IMR-90 (cell line): ENCODE measurements at regions not wholly inside any gene's neighbourhood (a gene's known extent, or its start where the extent isn't known, plus 50 kb on each side); places are given as distances from the start of the nearest gene placed in this dataset.

Experiments used
- ATAC-seq: fragments of 200-7000 bp; cut with Tn5 transposase; 2 replicates; pipeline ENCODE4 v1.9.1; 2020; ENCODE audit warnings: low read depth, mild to moderate bottlenecking, moderate library complexity
- BruUV-seq: library from RNA; stranded (reverse); fragments of 400-500 nt; replicated peaks from 2 replicates; lab custom pipeline; 2021; lab: Mats Ljungman, UMichigan
- CTCF ChIA-PET: fragments of 300-600 bp; formaldehyde crosslinking; extraction: SDS; loops from one replicate; lab custom pipeline; 2021; ENCODE audit warnings: antibody characterized with exemption; lab: Yijun Ruan, JAX
- POLR2A ChIA-PET: fragments of 300-600 bp; sonication (Branson Sonifier 250); formaldehyde crosslinking; loops from one replicate; lab custom pipeline; 2022; ENCODE audit warnings: antibody characterized with exemption; ENCODE audit not compliant: unreplicated experiment; lab: Charles Lee
- DNase-seq: peaks from one replicate; pipeline ENCODE4 v3.0.0; 2013
- H2AFZ ChIP-seq: replicated peaks from 2 replicates; pipeline ENCODE3; 2013; ENCODE audit warnings: low read length, mild to moderate bottlenecking; ENCODE audit not compliant: poor library complexity
- H2AK5ac ChIP-seq: 2 replicates; pipeline ENCODE4 v1.6.1; 2013; ENCODE audit warnings: low read depth, low read length, inconsistent platforms
- H2AK9ac ChIP-seq: replicated peaks from 2 replicates; pipeline ENCODE3; 2013; ENCODE audit warnings: mild to moderate bottlenecking, low read depth, low read length, moderate library complexity; ENCODE audit not compliant: poor library complexity
- H2BK120ac ChIP-seq: 2 replicates; pipeline ENCODE4 v1.6.1; 2013; ENCODE audit warnings: low read depth, low read length, inconsistent platforms
- H2BK15ac ChIP-seq: 3 replicates; pipeline ENCODE4 v1.6.1; 2013; ENCODE audit warnings: low read depth, low read length, inconsistent platforms
- H2BK20ac ChIP-seq: 2 replicates; pipeline ENCODE4 v1.6.1; 2013; ENCODE audit warnings: low read depth, mild to moderate bottlenecking, inconsistent platforms, low read length, moderate library complexity
- H2BK5ac ChIP-seq: 2 replicates; pipeline ENCODE4 v1.6.1; 2013; ENCODE audit warnings: mild to moderate bottlenecking, low read depth, low read length, inconsistent platforms; ENCODE audit not compliant: poor library complexity, severe bottlenecking
- H3K14ac ChIP-seq: replicated peaks from 2 replicates; pipeline ENCODE4 v1.6.1; 2013; ENCODE audit warnings: low read depth, low read length, inconsistent platforms
- H3K18ac ChIP-seq: 2 replicates; pipeline ENCODE4 v1.6.1; 2013; ENCODE audit warnings: low read depth, low read length, control low read depth
- H3K23ac ChIP-seq: 2 replicates; pipeline ENCODE4 v1.6.1; 2013; ENCODE audit warnings: low read depth, low read length, inconsistent platforms
- H3K27ac ChIP-seq: 2 replicates; pipeline ENCODE4 v1.5.1; 2013; ENCODE audit warnings: mild to moderate bottlenecking, control low read depth, low read length; ENCODE audit not compliant: insufficient read depth
- H3K27me3 ChIP-seq: 2 replicates; pipeline ENCODE4 v1.6.1; 2013; ENCODE audit warnings: low read length; ENCODE audit not compliant: control insufficient read depth, insufficient read depth
- H3K36me3 ChIP-seq: 2 replicates; pipeline ENCODE4 v1.6.1; 2013; ENCODE audit warnings: low read length, mixed read lengths; ENCODE audit not compliant: control insufficient read depth, insufficient read depth
- H3K4ac ChIP-seq: 2 replicates; pipeline ENCODE4 v1.6.1; 2013; ENCODE audit warnings: low read depth, low read length, inconsistent platforms
- H3K4me1 ChIP-seq: 2 replicates; pipeline ENCODE4 v1.6.1; 2013; ENCODE audit warnings: low read length, mixed read lengths; ENCODE audit not compliant: control insufficient read depth, insufficient read depth
- H3K4me2 ChIP-seq: 2 replicates; pipeline ENCODE4 v1.6.1; 2013; ENCODE audit warnings: low read depth, mild to moderate bottlenecking, control low read depth, low read length, moderate library complexity
- H3K4me3 ChIP-seq: 2 replicates; pipeline ENCODE4 v1.5.1; 2013; ENCODE audit warnings: low read depth, mild to moderate bottlenecking, control low read depth, low read length, moderate library complexity; ENCODE audit not compliant: insufficient read depth
- H3K56ac ChIP-seq: 2 replicates; pipeline ENCODE4 v1.6.1; 2013; ENCODE audit warnings: low read length, inconsistent platforms; ENCODE audit not compliant: insufficient read depth; ENCODE audit errors: extremely low read depth
- H3K79me1 ChIP-seq, 2 experiments: 2 replicates each; pipeline ENCODE4 v1.6.1; 2013; ENCODE audit warnings: low read length in 2 of 2, inconsistent platforms in 1 of 2, low read depth in 1 of 2
- H3K9ac ChIP-seq: 2 replicates; pipeline ENCODE4 v1.6.1; 2013; ENCODE audit warnings: low read depth, low read length, control low read depth
- H3K9me1 ChIP-seq: 2 replicates; pipeline ENCODE4 v1.6.1; 2013; ENCODE audit warnings: low read length, inconsistent platforms; ENCODE audit not compliant: insufficient read depth
- H3K9me3 ChIP-seq: 2 replicates; pipeline ENCODE4 v1.6.1; 2013; ENCODE audit warnings: low read length; ENCODE audit not compliant: control insufficient read depth, insufficient read depth
- H4K20me1 ChIP-seq: 2 replicates; pipeline ENCODE4 v1.6.1; 2013; ENCODE audit warnings: low read length, inconsistent platforms; ENCODE audit not compliant: insufficient read depth
- H4K5ac ChIP-seq: 2 replicates; pipeline ENCODE4 v1.6.1; 2013; ENCODE audit warnings: mild to moderate bottlenecking, low read depth, low read length, control low read depth
- H4K8ac ChIP-seq, 2 experiments: 2 replicates each; pipeline ENCODE4 v1.6.1; 2013; ENCODE audit warnings: low read depth in 2 of 2, low read length in 2 of 2, control low read depth in 1 of 2, inconsistent platforms in 1 of 2
- H4K91ac ChIP-seq: 2 replicates; pipeline ENCODE4 v1.6.1; 2013; ENCODE audit warnings: low read depth, low read length, inconsistent platforms; ENCODE audit not compliant: insufficient read depth
- BHLHE40 ChIP-seq: fragments of 150-350 bp; IDR thresholded peaks from 2 replicates; pipeline ENCODE4 v1.6.1; 2016; ENCODE audit warnings: mild to moderate bottlenecking, low read depth, low read length
- CEBPB ChIP-seq: IDR thresholded peaks from 2 replicates; pipeline ENCODE4 v1.6.1; 2012; ENCODE audit warnings: low read depth, low read length, improper control_type of control experiment
- CHD1 ChIP-seq: IDR thresholded peaks from 2 replicates; pipeline ENCODE4 v1.6.1; 2012; ENCODE audit warnings: low read depth, low read length, improper control_type of control experiment
- CTCF ChIP-seq: conservative IDR thresholded peaks from 2 replicates; pipeline ENCODE4 v1.5.1; 2012; ENCODE audit warnings: mild to moderate bottlenecking, low read depth, low read length, improper control_type of control experiment
- ELK1 ChIP-seq: fragments of 150-350 bp; IDR thresholded peaks from 2 replicates; pipeline ENCODE4 v1.6.1; 2016; ENCODE audit warnings: low read depth, mild to moderate bottlenecking, low read length, moderate library complexity, borderline replicate concordance
- FOS ChIP-seq: fragments of 150-350 bp; IDR thresholded peaks from 2 replicates; pipeline ENCODE4 v1.6.1; 2016; ENCODE audit warnings: low read depth, low read length
- MAFK ChIP-seq: IDR thresholded peaks from 2 replicates; pipeline ENCODE4 v1.6.1; 2012; ENCODE audit warnings: low read depth, low read length, improper control_type of control experiment
- MAZ ChIP-seq: IDR thresholded peaks from 2 replicates; pipeline ENCODE4 v1.6.1; 2012; ENCODE audit warnings: low read depth, mild to moderate bottlenecking, low read length, improper control_type of control experiment, moderate library complexity, borderline replicate concordance
- MXI1 ChIP-seq: IDR thresholded peaks from 2 replicates; pipeline ENCODE4 v1.6.1; 2012; ENCODE audit warnings: low read depth, mild to moderate bottlenecking, low read length, moderate library complexity, borderline replicate concordance
- NFE2L2 ChIP-seq: fragments of 150-350 bp; IDR thresholded peaks from 2 replicates; pipeline ENCODE4 v1.6.1; 2016; ENCODE audit warnings: low read depth, mild to moderate bottlenecking, low read length
- POLR2A ChIP-seq: IDR thresholded peaks from 2 replicates; pipeline ENCODE4 v1.6.1; 2012; ENCODE audit warnings: mild to moderate bottlenecking, low read depth, low read length
- RAD21 ChIP-seq: IDR thresholded peaks from 2 replicates; pipeline ENCODE4 v1.6.1; 2012; ENCODE audit warnings: low read length, improper control_type of control experiment
- RCOR1 ChIP-seq: IDR thresholded peaks from 2 replicates; pipeline ENCODE4 v1.6.1; 2012; ENCODE audit warnings: mild to moderate bottlenecking, low read length, improper control_type of control experiment; ENCODE audit not compliant: insufficient replicate concordance
- RFX5 ChIP-seq: IDR thresholded peaks from 2 replicates; pipeline ENCODE4 v1.8.0; 2012; ENCODE audit warnings: low read depth, mild to moderate bottlenecking, low read length, moderate library complexity
- SMC3 ChIP-seq: fragments of 150-350 bp; IDR thresholded peaks from 2 replicates; pipeline ENCODE4 v1.6.1; 2016; ENCODE audit warnings: low read depth, mild to moderate bottlenecking, antibody characterized with exemption, low read length, moderate library complexity
- USF2 ChIP-seq: fragments of 150-350 bp; IDR thresholded peaks from 2 replicates; pipeline ENCODE4 v1.6.1; 2017; ENCODE audit warnings: mild to moderate bottlenecking, antibody characterized with exemption, low read length, low read depth
- WGBS, 2 experiments: methylation state at CpG; one replicate each; pipeline versions ENCODE4 v1.1.5 to v1.1.7; 2013; ENCODE audit warnings: missing lambda C conversion rate in 2 of 2; ENCODE audit not compliant: insufficient read length in 1 of 2; ENCODE audit errors: extremely low coverage in 2 of 2; 5-methylcytosine and 5-hydroxymethylcytosine counted together
- dilution Hi-C: fragments of 300-500 bp; cut with HindIII; formaldehyde crosslinking; loops from one replicate; pipeline ENCODE4 v1.14.3; 2018; ENCODE audit warnings: low sequenced_read_pairs; ENCODE audit not compliant: unreplicated experiment
- in situ Hi-C: fragments of 300-500 bp; cut with MboI; formaldehyde crosslinking; loops from 3 replicates; pipeline ENCODE4 v1.14.3; 2019; ENCODE audit warnings: low sequenced_read_pairs, inconsistent platforms, mixed read lengths
- intact Hi-C: fragments of 100-400 bp; cut with micrococcal nuclease; formaldehyde crosslinking; loops from 2 replicates; pipeline ENCODE4 v1.10.0; 2022

GRCh38 chr13:59250336-59251189, 913.2 kb downstream of the DIAPH3 start:
- in situ Hi-C loops, result no loop called here
- H3K23ac ChIP-seq, result no peak overlapping the region
- H3K9ac ChIP-seq, result no peak overlapping the region
- no peak overlapping the region for H2BK120ac ChIP-seq
- H2AK5ac ChIP-seq, result no peak overlapping the region
- H3K14ac ChIP-seq, result no peak overlapping the region
- H3K27ac ChIP-seq, result no peak overlapping the region
- H3K4me1 ChIP-seq, result no peaks in the 10 kb centered on the region
- no peaks in the 10 kb centered on the region for H3K79me1 ChIP-seq
- no peak overlapping the region for H2BK15ac ChIP-seq
- H2BK20ac ChIP-seq, result no peak overlapping the region
- no peak overlapping the region for H4K91ac ChIP-seq
- no TSS peak for BruUV-seq
- no peak for ATAC-seq
- no peak overlapping the region for H2AK9ac ChIP-seq
- H2AFZ ChIP-seq, result no peak overlapping the region
- CTCF ChIA-PET, result interaction anchor here (1.8 kb wide), 1 partner anchor 11 kb away, joined by 6 read pairs; no protein-coding TSS in a partner anchor
- no CpG with 5 or more reads among the region's 5 CpGs for WGBS, 2 experiments
- dilution Hi-C loops, result no loop called here
- intact Hi-C loops, result no loop called here
- no peak for DNase-seq
- no peak overlapping the region for H2BK5ac ChIP-seq
- POLR2A ChIA-PET, result no interaction called here
- H3K9me1 ChIP-seq, result no peaks in the 10 kb centered on the region
- no peak overlapping the region for H3K56ac ChIP-seq
- H3K4me2 ChIP-seq, result no peak overlapping the region
- H3K27me3 ChIP-seq, result no peaks in the 10 kb centered on the region
- no peaks in the 10 kb centered on the region for H3K9me3 ChIP-seq
- H4K5ac ChIP-seq, result no peak overlapping the region
- H4K20me1 ChIP-seq, result no peaks in the 10 kb centered on the region
- H3K36me3 ChIP-seq, result no peaks in the 10 kb centered on the region
- H3K4me3 ChIP-seq, result no peak overlapping the region
- no peak for TF ChIP-seq MAFK
- TF ChIP-seq RCOR1, result no peak
- no peak for TF ChIP-seq ELK1
- no peak for TF ChIP-seq POLR2A
- no peak for TF ChIP-seq NFE2L2
- TF ChIP-seq FOS, result no peak
- no peak for TF ChIP-seq MAZ
- no peak for TF ChIP-seq CHD1
- no peak for TF ChIP-seq USF2
- no peak for TF ChIP-seq RAD21
- no peak for TF ChIP-seq RFX5
- no peak for TF ChIP-seq CTCF
- TF ChIP-seq CEBPB, result no peak
- no peak for TF ChIP-seq MXI1
- TF ChIP-seq BHLHE40, result no peak
- no peak for TF ChIP-seq SMC3
- no peak overlapping the region for H3K18ac ChIP-seq
- H4K8ac ChIP-seq, result no peak overlapping the region
- H3K4ac ChIP-seq, result no peak overlapping the region
